A549 (cell line): ENCODE measurements at regions not wholly inside any gene's neighbourhood (a gene's known extent, or its start where the extent isn't known, plus 50 kb on each side); places are given as distances from the start of the nearest gene placed in this dataset.
"Not testable (repeated sequence)": the region's sequence is repeated elsewhere in the genome, so short reads cannot be mapped to it uniquely, and the experiment has no call there.

Experiments
- ATAC-seq, 2 experiments: fragments of 200-7000 bp in 1 of 2; fragments of >200 bp in 1 of 2; cut with Nextera tagmentation in 1 of 2; cut with Tn5 transposase in 1 of 2; 3 replicates each; pipeline versions ENCODE4 v1.8.0 to v1.9.1; 2018 to 2020; ENCODE audit warnings: mild to moderate bottlenecking in 1 of 2, moderate library complexity in 1 of 2
- CTCF ChIA-PET: fragments of 300-600 bp; sonication (Branson Sonifier 250); formaldehyde crosslinking; extraction: SDS; loops from one replicate; lab custom pipeline; 2021; ENCODE audit warnings: antibody characterized with exemption, inconsistent platforms; lab: Yijun Ruan, JAX
- POLR2A ChIA-PET: fragments of 350-600 bp; formaldehyde crosslinking; extraction: SDS; loops from one replicate; lab custom pipeline; 2021; ENCODE audit warnings: antibody characterized with exemption, inconsistent platforms; lab: Yijun Ruan, JAX
- DNase-seq, 2 experiments: peaks; one replicate each; pipeline versions ENCODE4 v3.0.0 to v3.0.0-alpha.2; 2011 to 2016; ENCODE audit warnings: low read depth in 1 of 2, low spot score in 1 of 2
- FAIRE-seq: peaks from 2 replicates; lab custom pipeline; 2011; peaks lifted over from hg19 to GRCh38; lab: Jason Lieb, UNC
- H3K27ac ChIP-seq, 2 experiments: fragments of >200 bp; sonication (Bioruptor Twin); formaldehyde crosslinking; 3 replicates each; pipeline ENCODE4 v1.5.1; 2016 to 2017
- H3K4me1 ChIP-seq: fragments of >200 bp; sonication (Bioruptor Twin); formaldehyde crosslinking; 3 replicates; pipeline ENCODE4 v1.6.1; 2016
- H3K4me2 ChIP-seq: fragments of >200 bp; sonication (Bioruptor Twin); formaldehyde crosslinking; 3 replicates; pipeline ENCODE4 v1.6.1; 2016
- H3K4me3 ChIP-seq: fragments of >200 bp; sonication (Bioruptor Twin); formaldehyde crosslinking; 3 replicates; pipeline ENCODE4 v1.5.1; 2016
- H3K9me3 ChIP-seq: fragments of >200 bp; sonication (Bioruptor Twin); formaldehyde crosslinking; 3 replicates; pipeline ENCODE4 v1.6.1; 2016
- BHLHE40 ChIP-seq: IDR thresholded peaks from 2 replicates; pipeline ENCODE4 v1.6.1; 2012; ENCODE audit warnings: low read depth, low read length, inconsistent platforms
- CBX2 ChIP-seq: fragments of 200-600 bp; sonication (generic); IDR thresholded peaks from 2 replicates; pipeline ENCODE4 v1.6.1; 2016; ENCODE audit warnings: low read depth, mild to moderate bottlenecking, borderline replicate concordance
- CBX8 ChIP-seq: fragments of 200-600 bp; sonication (generic); IDR thresholded peaks from 2 replicates; pipeline ENCODE4 v1.6.1; 2016
- CHD4 ChIP-seq: fragments of 200-600 bp; sonication (generic); IDR thresholded peaks from 2 replicates; pipeline ENCODE4 v1.6.1; 2016; ENCODE audit warnings: antibody characterized with exemption, mild to moderate bottlenecking, borderline replicate concordance
- CTCF ChIP-seq: fragments of >200 bp; sonication (Bioruptor Twin); formaldehyde crosslinking; IDR thresholded peaks from 3 replicates; pipeline ENCODE4 v1.5.1; 2016
- EHMT2 ChIP-seq: fragments of 200-600 bp; sonication (generic); IDR thresholded peaks from 2 replicates; pipeline ENCODE4 v1.6.1; 2016; ENCODE audit warnings: antibody characterized with exemption, low read depth, mild to moderate bottlenecking, moderate library complexity
- ESRRA ChIP-seq: fragments of 150-350 bp; IDR thresholded peaks from 2 replicates; pipeline ENCODE4 v1.6.1; 2014; ENCODE audit warnings: mild to moderate bottlenecking, low read length, borderline replicate concordance
- FOSB ChIP-seq: fragments of 250-450 bp; sonication (Bioruptor Pico); IDR thresholded peaks from 2 replicates; pipeline ENCODE4 v1.5.0; 2020; ENCODE audit warnings: mild to moderate bottlenecking, moderate library complexity
- FOSL2 ChIP-seq, 2 experiments: fragments of 450-650 bp in 1 of 2; fragments of >200 bp in 1 of 2; sonication (Bioruptor Twin) in 1 of 2; formaldehyde crosslinking; IDR thresholded peaks; 2 replicates each; pipeline versions ENCODE4 v1.5.0 to v1.6.1; 2016 to 2020; ENCODE audit warnings: mild to moderate bottlenecking in 1 of 2, moderate library complexity in 1 of 2
- FOXS1 ChIP-seq: fragments of 250-450 bp; sonication (Bioruptor Pico); IDR thresholded peaks from 2 replicates; pipeline ENCODE4 v1.5.0; 2020; ENCODE audit warnings: mild to moderate bottlenecking, moderate library complexity
- GATA3 ChIP-seq: IDR thresholded peaks from 2 replicates; pipeline ENCODE4 v1.6.1; 2012; ENCODE audit warnings: borderline replicate concordance
- HOXA7 ChIP-seq: fragments of 250-450 bp; sonication (Bioruptor Pico); IDR thresholded peaks from 2 replicates; pipeline ENCODE4 v1.5.0; 2020; ENCODE audit warnings: mild to moderate bottlenecking, moderate library complexity
- HOXB13 ChIP-seq: fragments of 250-450 bp; sonication (Bioruptor Pico); IDR thresholded peaks from 2 replicates; pipeline ENCODE4 v1.5.0; 2020; ENCODE audit warnings: low read depth, mild to moderate bottlenecking, moderate library complexity
- HOXB5 ChIP-seq: fragments of 250-450 bp; sonication (Bioruptor Pico); IDR thresholded peaks from 2 replicates; pipeline ENCODE4 v1.5.0; 2020; ENCODE audit warnings: mild to moderate bottlenecking, moderate library complexity
- JUNB ChIP-seq: fragments of >200 bp; sonication (Bioruptor Twin); formaldehyde crosslinking; IDR thresholded peaks from 2 replicates; pipeline ENCODE4 v1.6.1; 2016
- MYC ChIP-seq: IDR thresholded peaks from 2 replicates; pipeline ENCODE4 v1.6.1; 2012; ENCODE audit warnings: mild to moderate bottlenecking, inconsistent platforms, low read length, improper control_type of control experiment, borderline replicate concordance
- NR3C1 ChIP-seq: fragments of >200 bp; sonication (Bioruptor Twin); formaldehyde crosslinking; IDR thresholded peaks from 3 replicates; pipeline ENCODE4 v1.6.1; 2017
- PHF8 ChIP-seq: fragments of 200-600 bp; sonication (generic); IDR thresholded peaks from 2 replicates; pipeline ENCODE4 v1.6.1; 2016; ENCODE audit warnings: low read depth, mild to moderate bottlenecking, antibody characterized with exemption, moderate library complexity, borderline replicate concordance
- POLR2A ChIP-seq: IDR thresholded peaks from 2 replicates; pipeline ENCODE4 v1.6.1; 2012; ENCODE audit warnings: mild to moderate bottlenecking, low read length
- POLR2AphosphoS2 ChIP-seq: conservative IDR thresholded peaks from 2 replicates; pipeline ENCODE4 v1.6.1; 2012; ENCODE audit warnings: low read length, improper control_type of control experiment, inconsistent platforms
- RCOR1 ChIP-seq: fragments of 150-350 bp; IDR thresholded peaks from 2 replicates; pipeline ENCODE4 v1.6.1; 2014; ENCODE audit warnings: antibody characterized with exemption, low read length, low read depth
- RFX5 ChIP-seq: fragments of 450-650 bp; IDR thresholded peaks from 2 replicates; pipeline ENCODE4 v1.7.1; 2014; ENCODE audit warnings: antibody characterized with exemption, mild to moderate bottlenecking, moderate library complexity
- RNF2 ChIP-seq: fragments of 200-600 bp; sonication (generic); IDR thresholded peaks from 2 replicates; pipeline ENCODE4 v1.6.1; 2016; ENCODE audit warnings: low read depth, mild to moderate bottlenecking, antibody characterized with exemption, moderate library complexity, borderline replicate concordance
- SMC3 ChIP-seq: fragments of >200 bp; sonication (Bioruptor Twin); formaldehyde crosslinking; IDR thresholded peaks from 3 replicates; pipeline ENCODE4 v1.6.1; 2018; ENCODE audit warnings: inconsistent platforms
- TFCP2L1 ChIP-seq: fragments of 250-450 bp; sonication (Bioruptor Pico); IDR thresholded peaks from 2 replicates; pipeline ENCODE4 v1.5.0; 2021; ENCODE audit warnings: mild to moderate bottlenecking
- TP53 ChIP-seq: fragments of 250-450 bp; sonication (Bioruptor Pico); IDR thresholded peaks from 2 replicates; pipeline ENCODE4 v1.5.0; 2021; ENCODE audit warnings: mild to moderate bottlenecking, moderate library complexity
- USF2 ChIP-seq: fragments of 450-650 bp; IDR thresholded peaks from 2 replicates; pipeline ENCODE4 v1.6.1; 2014; ENCODE audit warnings: antibody characterized with exemption
- ZFP36 ChIP-seq: fragments of 450-650 bp; IDR thresholded peaks from 2 replicates; pipeline ENCODE4 v1.6.1; 2014; ENCODE audit warnings: borderline replicate concordance; ENCODE audit not compliant: partially characterized antibody
- ZNF302 ChIP-seq: fragments of 250-450 bp; sonication (Bioruptor Pico); IDR thresholded peaks from 2 replicates; pipeline ENCODE4 v1.9.0; 2021; ENCODE audit warnings: inconsistent platforms, mild to moderate bottlenecking, moderate library complexity
- WGBS: methylation state at CpG from one replicate; pipeline ENCODE4 v1.1.6; 2017; ENCODE audit errors: missing lambda C conversion rate; 5-methylcytosine and 5-hydroxymethylcytosine counted together
- TF ChIP-seq, protein P1 (sequence below): fragments of 200-600 bp; sonication (generic); IDR thresholded peaks from 2 replicates; pipeline ENCODE4 v1.6.1; 2016; ENCODE audit warnings: antibody characterized with exemption, mild to moderate bottlenecking, moderate library complexity

DNA sequence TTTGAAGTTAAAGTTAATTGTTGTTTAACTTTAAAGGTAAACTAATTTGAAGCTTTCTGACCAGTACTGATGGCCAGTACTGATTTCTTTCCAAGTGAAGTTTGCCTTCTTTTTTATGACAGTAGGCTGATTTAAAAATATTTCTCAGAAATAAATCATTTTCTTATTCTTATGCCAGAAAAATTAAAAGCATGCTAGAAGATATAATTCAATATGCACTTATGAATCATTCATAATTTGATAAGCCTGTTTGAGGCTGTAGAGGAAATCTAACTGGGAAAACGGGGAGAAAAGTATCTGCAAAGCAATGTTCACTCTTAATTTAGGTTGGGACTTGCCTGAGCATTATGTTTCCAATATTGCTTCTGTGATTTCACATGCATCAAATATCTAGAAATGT, 1112.0 kb upstream of the INTU start:
- ATAC-seq: no peak
- TF ChIP-seq POLR2A: no peak
- no peak for TF ChIP-seq RFX5
- TF ChIP-seq, protein P1, sequence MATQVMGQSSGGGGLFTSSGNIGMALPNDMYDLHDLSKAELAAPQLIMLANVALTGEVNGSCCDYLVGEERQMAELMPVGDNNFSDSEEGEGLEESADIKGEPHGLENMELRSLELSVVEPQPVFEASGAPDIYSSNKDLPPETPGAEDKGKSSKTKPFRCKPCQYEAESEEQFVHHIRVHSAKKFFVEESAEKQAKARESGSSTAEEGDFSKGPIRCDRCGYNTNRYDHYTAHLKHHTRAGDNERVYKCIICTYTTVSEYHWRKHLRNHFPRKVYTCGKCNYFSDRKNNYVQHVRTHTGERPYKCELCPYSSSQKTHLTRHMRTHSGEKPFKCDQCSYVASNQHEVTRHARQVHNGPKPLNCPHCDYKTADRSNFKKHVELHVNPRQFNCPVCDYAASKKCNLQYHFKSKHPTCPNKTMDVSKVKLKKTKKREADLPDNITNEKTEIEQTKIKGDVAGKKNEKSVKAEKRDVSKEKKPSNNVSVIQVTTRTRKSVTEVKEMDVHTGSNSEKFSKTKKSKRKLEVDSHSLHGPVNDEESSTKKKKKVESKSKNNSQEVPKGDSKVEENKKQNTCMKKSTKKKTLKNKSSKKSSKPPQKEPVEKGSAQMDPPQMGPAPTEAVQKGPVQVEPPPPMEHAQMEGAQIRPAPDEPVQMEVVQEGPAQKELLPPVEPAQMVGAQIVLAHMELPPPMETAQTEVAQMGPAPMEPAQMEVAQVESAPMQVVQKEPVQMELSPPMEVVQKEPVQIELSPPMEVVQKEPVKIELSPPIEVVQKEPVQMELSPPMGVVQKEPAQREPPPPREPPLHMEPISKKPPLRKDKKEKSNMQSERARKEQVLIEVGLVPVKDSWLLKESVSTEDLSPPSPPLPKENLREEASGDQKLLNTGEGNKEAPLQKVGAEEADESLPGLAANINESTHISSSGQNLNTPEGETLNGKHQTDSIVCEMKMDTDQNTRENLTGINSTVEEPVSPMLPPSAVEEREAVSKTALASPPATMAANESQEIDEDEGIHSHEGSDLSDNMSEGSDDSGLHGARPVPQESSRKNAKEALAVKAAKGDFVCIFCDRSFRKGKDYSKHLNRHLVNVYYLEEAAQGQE: no peak
- TF ChIP-seq TFCP2L1 (CRISPR knock-in tag): no peak
- TF ChIP-seq ZFP36: no peak
- TF ChIP-seq HOXB13 (CRISPR knock-in tag): no peak
- TF ChIP-seq CBX8: no peak
- TF ChIP-seq TP53: no peak
- TF ChIP-seq SMC3: no peak
- TF ChIP-seq GATA3: no peak
- no peak for TF ChIP-seq USF2
- no peak for TF ChIP-seq ESRRA
- no peak for TF ChIP-seq RCOR1
- ChIA-PET CTCF (no interaction called here), POLR2A (no interaction called here)
- no peaks in the 10 kb centered on the region for H3K9me3 ChIP-seq
- no peak overlapping the region for H3K4me2 ChIP-seq
- no peak overlapping the region for H3K27ac ChIP-seq
- H3K4me1 ChIP-seq: no peaks in the 10 kb centered on the region
- no peak for DNase-seq
- 12% methylated on average over 1 of the region's 1 CpG for WGBS
- H3K4me3 ChIP-seq: no peak overlapping the region
- no peak for FAIRE-seq

GRCh38 chr4:126525400-126525799, 1107.4 kb upstream of the INTU start:
- POLR2A ChIA-PET: not testable (repeated sequence)
- WGBS: 29% methylated on average over 2 of the region's 2 CpGs

GRCh38 chr4:126526335-126526734, 1106.4 kb upstream of the INTU start:
- POLR2A ChIA-PET: no interaction called here
- no peak for FAIRE-seq

More at GRCh38 chr4:126525400-126525799, 1107.4 kb upstream of the INTU start:
- H3K4me1 ChIP-seq, CTCF ChIA-PET, H3K9me3 ChIP-seq, H3K4me3 ChIP-seq, H3K4me2 ChIP-seq, ATAC-seq, DNase-seq, FAIRE-seq, H3K27ac ChIP-seq: not testable (repeated sequence)

DNA sequence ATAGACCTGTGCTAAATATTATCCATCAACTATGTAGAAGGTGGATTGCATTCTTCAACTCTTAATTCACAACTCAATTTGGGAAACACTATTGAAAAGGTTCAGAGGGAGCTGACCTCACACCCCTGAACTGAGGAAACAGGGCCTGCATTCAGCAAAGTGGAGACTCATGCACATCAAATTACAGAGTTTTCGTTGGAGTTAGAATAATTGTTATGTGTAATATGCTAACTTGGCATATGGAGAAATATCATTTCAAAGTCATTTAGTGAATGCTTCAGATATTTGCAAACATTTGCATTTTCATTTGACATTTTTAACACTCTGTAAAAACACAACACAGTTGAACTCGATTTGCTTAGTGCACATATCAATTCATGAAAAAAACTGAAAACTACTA, 1102.8 kb upstream of the INTU start:
- H3K9me3 ChIP-seq: no peaks in the 10 kb centered on the region
- POLR2A ChIA-PET: no interaction called here
- H3K27ac ChIP-seq: no peak overlapping the region
- TF ChIP-seq SMC3 (no peak), RNF2 (no peak), CBX8 (no peak), ZNF302 (no peak), HOXA7 (CRISPR knock-in tag) (no peak), POLR2AphosphoS2 (no peak), MYC (no peak), FOXS1 (CRISPR knock-in tag) (no peak), EHMT2 (no peak), TFCP2L1 (CRISPR knock-in tag) (no peak), CTCF (no peak), BHLHE40 (no peak), JUNB (no peak), RFX5 (no peak), CBX2 (no peak), FOSB (no peak), FOSL2 (IDR thresholded peaks at IDR 0.05) (no peak), FOSL2 (CRISPR knock-in tag; IDR thresholded peaks at IDR 0.05) (no peak)
- ATAC-seq (no peak), DNase-seq (no peak), FAIRE-seq (no peak)
- H3K4me3 ChIP-seq: no peak overlapping the region
- no peaks in the 10 kb centered on the region for H3K4me1 ChIP-seq
- no peak overlapping the region for H3K4me2 ChIP-seq
- 20% methylated on average over 2 of the region's 2 CpGs for WGBS
- CTCF ChIA-PET: no interaction called here

More at GRCh38 chr4:126526335-126526734, 1106.4 kb upstream of the INTU start:
- Histone ChIP-seq H3K4me2 (no peak overlapping the region), H3K4me1 (no peaks in the 10 kb centered on the region), H3K4me3 (no peak overlapping the region), H3K27ac (no peak overlapping the region), H3K9me3 (no peaks in the 10 kb centered on the region)
- no peak for TF ChIP-seq NR3C1
- TF ChIP-seq JUNB: no peak
- TF ChIP-seq RFX5: no peak
- no peak for TF ChIP-seq PHF8
- TF ChIP-seq HOXB5 (CRISPR knock-in tag): no peak
- TF ChIP-seq SMC3: no peak
- TF ChIP-seq CHD4: no peak
- TF ChIP-seq ZNF302: no peak
- no peak for DNase-seq
- CTCF ChIA-PET: no interaction called here
- WGBS: 0% methylated on average over 2 of the region's 2 CpGs
- no peak for ATAC-seq
